ENCODE measurements at regions not wholly inside any gene's neighbourhood (a gene's known extent, or its start where the extent isn't known, plus 50 kb on each side); places are given as distances from the start of the nearest gene placed in this dataset.

DNA sequence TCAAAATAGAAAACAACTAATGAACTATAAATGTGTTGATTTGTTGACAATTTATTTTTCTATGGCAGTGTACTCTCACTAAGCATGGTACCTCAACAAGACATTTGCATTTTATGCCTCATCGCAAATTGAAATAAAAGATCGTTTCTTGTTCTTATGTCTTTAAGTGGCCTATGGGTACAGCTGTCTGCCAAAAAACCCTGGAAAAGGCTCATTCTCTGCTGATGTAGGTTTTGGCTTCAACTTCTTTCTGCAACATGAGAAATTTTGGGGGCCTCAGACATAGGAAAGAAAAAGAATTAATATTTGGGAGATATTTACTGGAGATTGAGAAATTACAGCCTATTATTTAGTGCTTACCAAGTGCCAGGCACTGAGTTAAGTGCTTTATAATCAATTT lies 205.1 kb upstream of the DPP10 start:
- H3K27me3 Mint-ChIP-seq (ENCODE audit: unreplicated experiment) = no peaks in the 10 kb centered on the region
- H3K9me3 Mint-ChIP-seq (ENCODE audit: low read depth, unreplicated experiment) = no peaks in the 10 kb centered on the region
- intact Hi-C loops (cut with micrococcal nuclease; ENCODE audit: unreplicated experiment) = no loop called here
- CTCF ChIA-PET = interaction anchor here (1.3 kb wide), 1 partner anchor 259 kb away, joined by 4 read pairs; no protein-coding TSS in a partner anchor
- TF ChIP-seq, protein P1, sequence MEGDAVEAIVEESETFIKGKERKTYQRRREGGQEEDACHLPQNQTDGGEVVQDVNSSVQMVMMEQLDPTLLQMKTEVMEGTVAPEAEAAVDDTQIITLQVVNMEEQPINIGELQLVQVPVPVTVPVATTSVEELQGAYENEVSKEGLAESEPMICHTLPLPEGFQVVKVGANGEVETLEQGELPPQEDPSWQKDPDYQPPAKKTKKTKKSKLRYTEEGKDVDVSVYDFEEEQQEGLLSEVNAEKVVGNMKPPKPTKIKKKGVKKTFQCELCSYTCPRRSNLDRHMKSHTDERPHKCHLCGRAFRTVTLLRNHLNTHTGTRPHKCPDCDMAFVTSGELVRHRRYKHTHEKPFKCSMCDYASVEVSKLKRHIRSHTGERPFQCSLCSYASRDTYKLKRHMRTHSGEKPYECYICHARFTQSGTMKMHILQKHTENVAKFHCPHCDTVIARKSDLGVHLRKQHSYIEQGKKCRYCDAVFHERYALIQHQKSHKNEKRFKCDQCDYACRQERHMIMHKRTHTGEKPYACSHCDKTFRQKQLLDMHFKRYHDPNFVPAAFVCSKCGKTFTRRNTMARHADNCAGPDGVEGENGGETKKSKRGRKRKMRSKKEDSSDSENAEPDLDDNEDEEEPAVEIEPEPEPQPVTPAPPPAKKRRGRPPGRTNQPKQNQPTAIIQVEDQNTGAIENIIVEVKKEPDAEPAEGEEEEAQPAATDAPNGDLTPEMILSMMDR (IDR thresholded peaks at IDR 0.05; ENCODE audit: unreplicated experiment) = no peak
- H3K4me3 Mint-ChIP-seq (ENCODE audit: low read depth, unreplicated experiment) = no peak overlapping the region
- BruUV-seq (replicated peaks) = no TSS peak
- H3K36me3 Mint-ChIP-seq (ENCODE audit: insufficient read depth, unreplicated experiment) = no peaks in the 10 kb centered on the region
- no peak for DNase-seq
- H3K4me1 Mint-ChIP-seq (ENCODE audit: low read depth, unreplicated experiment) = no peaks in the 10 kb centered on the region
- no peak overlapping the region for H3K27ac Mint-ChIP-seq (ENCODE audit: unreplicated experiment)

GRCh38 chr2:114238910-114239559 lies 203.4 kb upstream of the DPP10 start:
- Mint-ChIP-seq H3K36me3 (ENCODE audit: insufficient read depth, unreplicated experiment) (no peaks in the 10 kb centered on the region), H3K4me1 (ENCODE audit: low read depth, unreplicated experiment) (no peaks in the 10 kb centered on the region), H3K27ac (ENCODE audit: unreplicated experiment) (no peak overlapping the region), H3K4me3 (ENCODE audit: low read depth, unreplicated experiment) (no peak overlapping the region), H3K9me3 (ENCODE audit: low read depth, unreplicated experiment) (no peaks in the 10 kb centered on the region), H3K27me3 (ENCODE audit: unreplicated experiment) (no peaks in the 10 kb centered on the region)
- no peak for DNase-seq
- CTCF ChIA-PET = no interaction called here
- no TSS peak for BruUV-seq (replicated peaks)
- TF ChIP-seq, protein P1 (IDR thresholded peaks at IDR 0.05; ENCODE audit: unreplicated experiment) = no peak
- intact Hi-C loops (cut with micrococcal nuclease; ENCODE audit: unreplicated experiment) = no loop called here

DNA sequence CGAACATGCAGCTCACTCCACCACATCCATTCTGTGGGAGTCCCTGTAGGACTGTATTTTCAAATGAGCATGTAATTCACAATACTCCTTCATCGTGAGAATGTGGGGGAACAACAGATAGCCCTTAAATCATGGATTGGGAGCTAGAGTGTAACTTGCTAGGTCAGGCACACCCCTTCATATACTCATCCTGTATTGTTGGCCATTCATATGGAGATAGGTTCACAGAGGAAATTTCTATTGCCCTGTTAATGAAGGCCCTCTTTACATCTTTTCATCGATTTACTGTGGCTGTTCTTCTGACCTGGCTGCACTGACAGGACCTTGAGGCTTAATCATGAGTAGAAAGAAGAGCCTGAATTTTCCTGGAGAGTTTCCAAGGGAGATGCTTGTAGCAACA lies 193.8 kb upstream of the DPP10 start:
- H3K9me3 Mint-ChIP-seq (ENCODE audit: low read depth, unreplicated experiment) = peaks cover 6% of the 10 kb centered on the region
- no peak for DNase-seq
- H3K27ac Mint-ChIP-seq (ENCODE audit: unreplicated experiment) = no peak overlapping the region
- no peaks in the 10 kb centered on the region for H3K36me3 Mint-ChIP-seq (ENCODE audit: insufficient read depth, unreplicated experiment)
- H3K4me1 Mint-ChIP-seq (ENCODE audit: low read depth, unreplicated experiment) = no peaks in the 10 kb centered on the region
- CTCF ChIA-PET = no interaction called here
- H3K4me3 Mint-ChIP-seq (ENCODE audit: low read depth, unreplicated experiment) = no peak overlapping the region
- BruUV-seq (replicated peaks) = no TSS peak
- TF ChIP-seq, protein P1 (IDR thresholded peaks at IDR 0.05; ENCODE audit: unreplicated experiment) = no peak
- intact Hi-C loops (cut with micrococcal nuclease; ENCODE audit: unreplicated experiment) = no loop called here
- H3K27me3 Mint-ChIP-seq (ENCODE audit: unreplicated experiment) = no peaks in the 10 kb centered on the region

- peaks cover 10% of the 10 kb centered on the region for H3K9me3 Mint-ChIP-seq (ENCODE audit: low read depth, unreplicated experiment)
- H3K4me3 Mint-ChIP-seq (ENCODE audit: low read depth, unreplicated experiment) = no peak overlapping the region
- H3K4me1 Mint-ChIP-seq (ENCODE audit: low read depth, unreplicated experiment) = no peaks in the 10 kb centered on the region
- BruUV-seq (replicated peaks) = no TSS peak
- H3K27ac Mint-ChIP-seq (ENCODE audit: unreplicated experiment) = no peak overlapping the region
- H3K36me3 Mint-ChIP-seq (ENCODE audit: insufficient read depth, unreplicated experiment) = no peaks in the 10 kb centered on the region
- no peak for DNase-seq
- TF ChIP-seq, protein P1 (IDR thresholded peaks at IDR 0.05; ENCODE audit: unreplicated experiment) = no peak
- intact Hi-C loops (cut with micrococcal nuclease; ENCODE audit: unreplicated experiment) = no loop called here
- CTCF ChIA-PET = no interaction called here
- no peaks in the 10 kb centered on the region for H3K27me3 Mint-ChIP-seq (ENCODE audit: unreplicated experiment)
These were observed 189.7 kb upstream of the DPP10 start for GRCh38 chr2:114252713-114253112.
